Liver (tissue), 3 donors: ENCODE measurements at regions not wholly inside any gene's neighbourhood (a gene's known extent, or its start where the extent isn't known, plus 50 kb on each side); places are given as distances from the start of the nearest gene placed in this dataset.

ENCODE experiments used
- HNF4A ChIP-seq, 2 donors: conservative IDR thresholded peaks; 2 replicates each; pipeline ENCODE4 v1.6.1; 2016; ENCODE audit warnings: antibody characterized with exemption in 2 of 2, mild to moderate bottlenecking in 2 of 2
- JUND ChIP-seq, 2 donors: IDR thresholded peaks; 2 replicates each; pipeline ENCODE4 v1.6.1; 2016; ENCODE audit warnings: antibody characterized with exemption in 2 of 2
- RAD21 ChIP-seq, 2 donors: IDR thresholded peaks; 2 replicates each; pipeline ENCODE4 v1.6.1; 2016; ENCODE audit warnings: antibody characterized with exemption in 2 of 2, mild to moderate bottlenecking in 2 of 2
- SP1 ChIP-seq: IDR thresholded peaks from 2 replicates; pipeline ENCODE4 v1.6.1; 2018; ENCODE audit warnings: antibody characterized with exemption, mild to moderate bottlenecking
- TF ChIP-seq, protein P1 (sequence below): fragments of 150-350 bp; IDR thresholded peaks from 2 replicates; pipeline ENCODE4 v1.5.1; 2017; ENCODE audit warnings: improper control_type of control experiment, low read depth, low read length; ENCODE audit not compliant: missing input control
- TF ChIP-seq, protein P2 (sequence below): IDR thresholded peaks from 2 replicates; pipeline ENCODE4 v1.6.1; 2016; ENCODE audit warnings: antibody characterized with exemption
- donor health status: healthy.
- donor health status: healthy.

- TF ChIP-seq, protein P1, sequence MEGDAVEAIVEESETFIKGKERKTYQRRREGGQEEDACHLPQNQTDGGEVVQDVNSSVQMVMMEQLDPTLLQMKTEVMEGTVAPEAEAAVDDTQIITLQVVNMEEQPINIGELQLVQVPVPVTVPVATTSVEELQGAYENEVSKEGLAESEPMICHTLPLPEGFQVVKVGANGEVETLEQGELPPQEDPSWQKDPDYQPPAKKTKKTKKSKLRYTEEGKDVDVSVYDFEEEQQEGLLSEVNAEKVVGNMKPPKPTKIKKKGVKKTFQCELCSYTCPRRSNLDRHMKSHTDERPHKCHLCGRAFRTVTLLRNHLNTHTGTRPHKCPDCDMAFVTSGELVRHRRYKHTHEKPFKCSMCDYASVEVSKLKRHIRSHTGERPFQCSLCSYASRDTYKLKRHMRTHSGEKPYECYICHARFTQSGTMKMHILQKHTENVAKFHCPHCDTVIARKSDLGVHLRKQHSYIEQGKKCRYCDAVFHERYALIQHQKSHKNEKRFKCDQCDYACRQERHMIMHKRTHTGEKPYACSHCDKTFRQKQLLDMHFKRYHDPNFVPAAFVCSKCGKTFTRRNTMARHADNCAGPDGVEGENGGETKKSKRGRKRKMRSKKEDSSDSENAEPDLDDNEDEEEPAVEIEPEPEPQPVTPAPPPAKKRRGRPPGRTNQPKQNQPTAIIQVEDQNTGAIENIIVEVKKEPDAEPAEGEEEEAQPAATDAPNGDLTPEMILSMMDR: no peak
- no peak for TF ChIP-seq SP1
- TF ChIP-seq, protein P2, sequence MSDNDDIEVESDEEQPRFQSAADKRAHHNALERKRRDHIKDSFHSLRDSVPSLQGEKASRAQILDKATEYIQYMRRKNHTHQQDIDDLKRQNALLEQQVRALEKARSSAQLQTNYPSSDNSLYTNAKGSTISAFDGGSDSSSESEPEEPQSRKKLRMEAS: no peak
- no peak for TF ChIP-seq JUND (IDR thresholded peaks at IDR 0.05)
- no peak for TF ChIP-seq RAD21 (IDR thresholded peaks at IDR 0.05)
- no peak for TF ChIP-seq HNF4A (conservative IDR thresholded peaks at IDR 0.05)
Measured at GRCh38 chr3:153783106-153783505, 338.1 kb upstream of the ARHGEF26 start.
